ENCODE measurements at regions not wholly inside any gene's neighbourhood (a gene's known extent, or its start where the extent isn't known, plus 50 kb on each side); places are given as distances from the start of the nearest gene placed in this dataset.

DNA sequence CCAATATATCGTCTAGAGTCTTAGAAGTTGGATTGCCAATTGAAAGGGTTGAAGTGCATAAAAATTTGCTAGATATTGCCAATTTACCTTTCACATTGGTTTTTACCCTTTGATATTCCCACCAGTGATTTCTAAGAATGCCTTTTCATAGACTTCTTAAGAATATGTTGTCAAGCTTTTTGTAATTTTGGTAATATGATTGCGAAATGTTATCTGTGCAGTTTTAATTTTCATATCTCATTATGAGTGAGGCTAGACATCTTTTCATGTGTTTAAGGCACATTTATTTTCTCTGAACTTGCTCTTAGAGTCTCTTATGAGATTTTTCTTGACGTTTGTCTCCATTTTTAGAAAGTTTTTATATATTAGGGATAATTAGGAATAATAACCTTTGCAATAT lies 567.2 kb downstream of the CCSER2 start:
- Histone ChIP-seq H3K4me3 (no peak overlapping the region), H2AFZ (ENCODE audit: low read depth, low read length) (no peak overlapping the region), H3K4me1 (replicated peaks in 1 of 2; ENCODE audit: control insufficient read depth in 2 of 2, insufficient read depth in 2 of 2, low read length in 2 of 2) (no peaks in the 10 kb centered on the region), H4K20me1 (replicated peaks; ENCODE audit: control insufficient read depth, insufficient read depth, low read length) (no peaks in the 10 kb centered on the region), H3K9me1 (ENCODE audit: control insufficient read depth, insufficient read depth, low read length) (no peaks in the 10 kb centered on the region), H3K9me3 (replicated peaks; ENCODE audit: control insufficient read depth, insufficient read depth, low read depth, low read length) (no peaks in the 10 kb centered on the region), H3K9ac (ENCODE audit: insufficient read depth in 1 of 2, low read depth in 2 of 2, low read length in 2 of 2) (no peak overlapping the region), H3K4me2 (ENCODE audit: insufficient read depth, low read length) (no peak overlapping the region), H3K27me3 (ENCODE audit: control insufficient read depth in 2 of 2, insufficient read depth in 2 of 2, low read length in 2 of 2) (no peaks in the 10 kb centered on the region), H3K79me2 (ENCODE audit: control insufficient read depth, insufficient read depth, low read length) (no peaks in the 10 kb centered on the region), H3K27ac (ENCODE audit: extremely low read depth, low read depth, low read length) (no peak overlapping the region), H3K36me3 (ENCODE audit: control insufficient read depth, insufficient read depth, low read length) (no peaks in the 10 kb centered on the region)
- FAIRE-seq (no peak), DNase-seq (ENCODE audit: extremely low read depth in 1 of 4, low spot score in 3 of 4) (no peak), ATAC-seq (no peak)
- CTCF ChIA-PET (ENCODE audit: low intra/inter-chr PET ratio): no interaction called here
- POLR2A ChIA-PET: no interaction called here
- no TSS peak for BruUV-seq (replicated peaks)
- TF ChIP-seq RBM39 (optimal IDR thresholded peaks at IDR 0.05; ENCODE audit: low read depth, low read length) (no peak), HCFC1 (IDR thresholded peaks at IDR 0.05; ENCODE audit: low read depth, low read length) (no peak), CEBPB (tag; IDR thresholded peaks at IDR 0.05) (peak; percentile 75), CEBPG (CRISPR knock-in tag; IDR thresholded peaks at IDR 0.05) (no peak), CEBPG (tag; conservative IDR thresholded peaks at IDR 0.05 in 1 of 2, IDR thresholded peaks at IDR 0.05 in 1 of 2) (peak in 1 of 2 experiments; percentile 7; a peak in 1 of 4 replicates), ZEB2 (IDR thresholded peaks at IDR 0.05) (no peak)
- in situ Hi-C loops (cut with MboI) (no loop called here), intact Hi-C loops (cut with micrococcal nuclease) (no loop called here)
- WGBS (ENCODE audit: insufficient coverage, low coverage, missing lambda C conversion rate): 4% methylated on average over 3 of the region's 3 CpGs

DNA sequence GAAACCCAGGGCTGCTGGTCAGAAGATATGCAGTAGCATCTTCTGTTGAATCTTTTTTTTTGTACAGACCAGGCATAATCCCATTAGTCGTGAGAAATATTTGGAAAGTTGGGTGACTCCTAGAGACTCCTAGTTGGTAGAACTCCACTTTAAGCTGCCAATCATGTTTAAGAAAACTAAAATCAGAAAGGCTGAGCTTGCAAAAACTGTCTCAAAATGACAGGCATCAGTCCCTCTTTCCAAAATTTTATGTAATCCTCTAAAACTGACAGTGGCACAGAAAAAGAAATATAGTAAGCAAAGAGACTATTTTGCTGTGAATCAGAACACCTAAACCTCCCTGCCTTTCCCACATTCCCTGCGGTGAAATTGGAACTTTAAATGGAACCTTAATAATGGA lies 568.5 kb downstream of the CCSER2 start:
- H4K20me1 ChIP-seq (replicated peaks; ENCODE audit: control insufficient read depth, insufficient read depth, low read length): no peaks in the 10 kb centered on the region
- no peaks in the 10 kb centered on the region for H3K9me1 ChIP-seq (ENCODE audit: control insufficient read depth, insufficient read depth, low read length)
- DNase-seq (ENCODE audit: extremely low read depth in 1 of 4, low spot score in 3 of 4) (no peak), ATAC-seq (no peak), FAIRE-seq (no peak)
- no peak overlapping the region for H3K4me3 ChIP-seq
- no peak overlapping the region for H2AFZ ChIP-seq (ENCODE audit: low read depth, low read length)
- H3K9me3 ChIP-seq (replicated peaks; ENCODE audit: control insufficient read depth, insufficient read depth, low read depth, low read length): no peaks in the 10 kb centered on the region
- no peak overlapping the region for H3K9ac ChIP-seq (ENCODE audit: insufficient read depth in 1 of 2, low read depth in 2 of 2, low read length in 2 of 2)
- H3K27me3 ChIP-seq (ENCODE audit: control insufficient read depth in 2 of 2, insufficient read depth in 2 of 2, low read length in 2 of 2): no peaks in the 10 kb centered on the region
- no peak overlapping the region for H3K27ac ChIP-seq (ENCODE audit: extremely low read depth, low read depth, low read length)
- POLR2A ChIA-PET: interaction anchor here (0.6 kb wide), 1 partner anchor 33 kb away, joined by 3 read pairs; no protein-coding TSS in a partner anchor
- H3K4me2 ChIP-seq (ENCODE audit: insufficient read depth, low read length): no peak overlapping the region
- CTCF ChIA-PET (ENCODE audit: low intra/inter-chr PET ratio): no interaction called here
- no peaks in the 10 kb centered on the region for H3K36me3 ChIP-seq (ENCODE audit: control insufficient read depth, insufficient read depth, low read length)
- intact Hi-C loops (cut with micrococcal nuclease) (no loop called here), in situ Hi-C loops (cut with MboI) (no loop called here)
- no peaks in the 10 kb centered on the region for H3K79me2 ChIP-seq (ENCODE audit: control insufficient read depth, insufficient read depth, low read length)
- 2% methylated on average over 2 of the region's 2 CpGs for WGBS (ENCODE audit: insufficient coverage, low coverage, missing lambda C conversion rate)
- BruUV-seq (replicated peaks): no TSS peak
- H3K4me1 ChIP-seq (replicated peaks in 1 of 2; ENCODE audit: control insufficient read depth in 2 of 2, insufficient read depth in 2 of 2, low read length in 2 of 2): no peaks in the 10 kb centered on the region
- TF ChIP-seq, protein P1, sequence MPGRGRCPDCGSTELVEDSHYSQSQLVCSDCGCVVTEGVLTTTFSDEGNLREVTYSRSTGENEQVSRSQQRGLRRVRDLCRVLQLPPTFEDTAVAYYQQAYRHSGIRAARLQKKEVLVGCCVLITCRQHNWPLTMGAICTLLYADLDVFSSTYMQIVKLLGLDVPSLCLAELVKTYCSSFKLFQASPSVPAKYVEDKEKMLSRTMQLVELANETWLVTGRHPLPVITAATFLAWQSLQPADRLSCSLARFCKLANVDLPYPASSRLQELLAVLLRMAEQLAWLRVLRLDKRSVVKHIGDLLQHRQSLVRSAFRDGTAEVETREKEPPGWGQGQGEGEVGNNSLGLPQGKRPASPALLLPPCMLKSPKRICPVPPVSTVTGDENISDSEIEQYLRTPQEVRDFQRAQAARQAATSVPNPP (IDR thresholded peaks at IDR 0.05; ENCODE audit: borderline replicate concordance, insufficient read depth, insufficient read length): no peak
- TF ChIP-seq, protein P2, sequence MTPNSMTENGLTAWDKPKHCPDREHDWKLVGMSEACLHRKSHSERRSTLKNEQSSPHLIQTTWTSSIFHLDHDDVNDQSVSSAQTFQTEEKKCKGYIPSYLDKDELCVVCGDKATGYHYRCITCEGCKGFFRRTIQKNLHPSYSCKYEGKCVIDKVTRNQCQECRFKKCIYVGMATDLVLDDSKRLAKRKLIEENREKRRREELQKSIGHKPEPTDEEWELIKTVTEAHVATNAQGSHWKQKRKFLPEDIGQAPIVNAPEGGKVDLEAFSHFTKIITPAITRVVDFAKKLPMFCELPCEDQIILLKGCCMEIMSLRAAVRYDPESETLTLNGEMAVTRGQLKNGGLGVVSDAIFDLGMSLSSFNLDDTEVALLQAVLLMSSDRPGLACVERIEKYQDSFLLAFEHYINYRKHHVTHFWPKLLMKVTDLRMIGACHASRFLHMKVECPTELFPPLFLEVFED (CRISPR knock-in tag; conservative IDR thresholded peaks at IDR 0.05): no peak
- TF ChIP-seq MAFK (IDR thresholded peaks at IDR 0.05; ENCODE audit: low read length): 0 out of 2 replicates have a peak, but pooled peaks have one; percentile 23
- no peak for TF ChIP-seq FIP1L1 (IDR thresholded peaks at IDR 0.05; ENCODE audit: low read depth, low read length, poor library complexity, severe bottlenecking)
- peak; percentile 20; the same call in 1 of the 2 replicates for TF ChIP-seq ZNF316 (IDR thresholded peaks at IDR 0.05)
- TF ChIP-seq, protein P3, sequence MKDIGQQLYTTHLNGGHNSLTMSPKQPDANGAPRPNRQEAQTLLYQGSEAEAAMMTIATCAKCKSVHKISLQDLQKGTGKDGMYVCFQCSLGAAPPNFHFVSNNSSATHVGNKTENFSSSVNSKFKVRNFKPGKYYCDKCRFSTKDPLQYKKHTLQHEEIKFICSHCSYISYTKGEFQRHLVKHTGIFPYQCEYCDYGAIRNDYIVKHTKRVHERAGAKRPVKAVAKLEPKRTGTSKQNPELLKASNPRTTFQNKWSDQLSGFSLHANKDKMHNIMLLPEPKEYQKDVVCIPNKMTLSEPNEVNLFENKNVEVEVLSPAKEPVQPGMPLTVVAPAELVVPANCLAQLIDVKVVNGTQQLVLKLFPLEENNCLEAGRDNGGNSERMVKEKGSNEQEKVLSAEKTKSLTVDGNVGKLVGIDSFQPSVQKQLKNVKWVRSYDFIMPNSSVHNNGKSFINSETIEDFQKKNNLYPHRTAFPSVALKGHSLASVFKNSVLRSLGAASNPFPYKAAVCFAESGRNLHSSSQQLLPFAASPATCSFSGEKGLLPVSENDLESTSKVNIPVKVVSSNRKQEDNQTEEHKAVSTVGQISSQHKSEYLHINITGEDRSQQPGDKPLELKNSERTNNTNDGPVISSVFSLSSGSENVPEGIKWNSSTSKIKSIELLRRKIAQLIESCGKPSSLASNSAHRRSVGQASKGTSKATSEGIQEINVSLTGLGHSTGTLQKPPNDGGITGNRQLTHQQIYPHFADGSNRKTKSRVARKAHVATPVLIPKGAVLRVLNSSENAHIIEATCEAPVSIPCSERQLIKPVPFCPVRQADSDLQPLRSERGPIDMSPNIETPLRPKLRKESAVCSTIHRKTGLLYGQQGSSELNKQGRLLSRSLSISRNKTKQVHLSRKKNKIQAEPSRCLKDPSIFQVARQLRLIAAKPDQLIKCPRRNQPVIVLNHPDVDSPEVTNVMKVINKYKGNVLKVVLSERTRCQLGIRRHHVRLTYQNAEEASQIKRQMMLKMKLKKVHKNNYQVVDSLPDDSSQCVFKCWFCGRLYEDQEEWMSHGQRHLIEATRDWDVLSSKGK (CRISPR knock-in tag; IDR thresholded peaks at IDR 0.05): no peak

All from K562 (cell line).